ENCODE measurements at regions not wholly inside any gene's neighbourhood (a gene's known extent, or its start where the extent isn't known, plus 50 kb on each side); places are given as distances from the start of the nearest gene placed in this dataset.

GRCh38 chrX:69279234-69279633, 114.0 kb upstream of the PJA1 start:
- Histone ChIP-seq H3K79me2 (ENCODE audit: control insufficient read depth, low read length) (no peaks in the 10 kb centered on the region), H3K4me2 (ENCODE audit: low read length) (no peak overlapping the region), H3K36me3 (ENCODE audit: control insufficient read depth, low read length) (no peaks in the 10 kb centered on the region), H3F3A (ENCODE audit: control insufficient read depth, insufficient read depth) (no peaks in the 10 kb centered on the region), H3K9me3 (ENCODE audit: control insufficient read depth, insufficient read depth, low read length) (no peaks in the 10 kb centered on the region), H3K4me3 (ENCODE audit: low read length) (no peak overlapping the region), H3K27me3 (ENCODE audit: control insufficient read depth, low read length) (no peaks in the 10 kb centered on the region), H3K27ac (ENCODE audit: low read depth, low read length) (no peak overlapping the region), H3K9me2 (replicated peaks; ENCODE audit: control insufficient read depth, low read length) (no peaks in the 10 kb centered on the region), H3K4me1 (ENCODE audit: control insufficient read depth, low read length) (no peaks in the 10 kb centered on the region), H4K20me1 (ENCODE audit: control insufficient read depth, insufficient read depth, low read depth, low read length) (no peaks in the 10 kb centered on the region)
- TF ChIP-seq CTCF (IDR thresholded peaks at IDR 0.05; ENCODE audit: low read depth, low read length, poor library complexity, severe bottlenecking) (no peak), EZH2phosphoT487 (IDR thresholded peaks at IDR 0.05; ENCODE audit: borderline replicate concordance, low read length) (no peak)

- Histone ChIP-seq H3K27ac (ENCODE audit: low read depth, low read length) (no peak overlapping the region), H3K9me3 (ENCODE audit: control insufficient read depth, insufficient read depth, low read length) (no peaks in the 10 kb centered on the region), H3K4me1 (ENCODE audit: control insufficient read depth, low read length) (no peaks in the 10 kb centered on the region), H3K79me2 (ENCODE audit: control insufficient read depth, low read length) (no peaks in the 10 kb centered on the region), H3K4me2 (ENCODE audit: low read length) (no peak overlapping the region), H3K4me3 (ENCODE audit: low read length) (no peak overlapping the region), H3F3A (ENCODE audit: control insufficient read depth, insufficient read depth) (no peaks in the 10 kb centered on the region), H3K9me2 (replicated peaks; ENCODE audit: control insufficient read depth, low read length) (no peaks in the 10 kb centered on the region), H3K36me3 (ENCODE audit: control insufficient read depth, low read length) (no peaks in the 10 kb centered on the region), H4K20me1 (ENCODE audit: control insufficient read depth, insufficient read depth, low read depth, low read length) (no peaks in the 10 kb centered on the region), H3K27me3 (ENCODE audit: control insufficient read depth, low read length) (no peaks in the 10 kb centered on the region)
- TF ChIP-seq CTCF (IDR thresholded peaks at IDR 0.05; ENCODE audit: low read depth, low read length, poor library complexity, severe bottlenecking) (no peak), EZH2phosphoT487 (IDR thresholded peaks at IDR 0.05; ENCODE audit: borderline replicate concordance, low read length) (no peak)
These were observed 112.9 kb upstream of the PJA1 start for GRCh38 chrX:69278031-69278687.

- Histone ChIP-seq H4K20me1 (ENCODE audit: control insufficient read depth, insufficient read depth, low read depth, low read length) (no peaks in the 10 kb centered on the region), H3K79me2 (ENCODE audit: control insufficient read depth, low read length) (no peaks in the 10 kb centered on the region), H3K9me3 (ENCODE audit: control insufficient read depth, insufficient read depth, low read length) (no peaks in the 10 kb centered on the region), H3K36me3 (ENCODE audit: control insufficient read depth, low read length) (no peaks in the 10 kb centered on the region), H3K9me2 (replicated peaks; ENCODE audit: control insufficient read depth, low read length) (no peaks in the 10 kb centered on the region), H3K27me3 (ENCODE audit: control insufficient read depth, low read length) (no peaks in the 10 kb centered on the region), H3K4me1 (ENCODE audit: control insufficient read depth, low read length) (no peaks in the 10 kb centered on the region), H3K4me3 (ENCODE audit: low read length) (no peak overlapping the region), H3K27ac (ENCODE audit: low read depth, low read length) (no peak overlapping the region), H3K4me2 (ENCODE audit: low read length) (no peak overlapping the region), H3F3A (ENCODE audit: control insufficient read depth, insufficient read depth) (no peaks in the 10 kb centered on the region)
- TF ChIP-seq CTCF (IDR thresholded peaks at IDR 0.05; ENCODE audit: low read depth, low read length, poor library complexity, severe bottlenecking) (no peak), EZH2phosphoT487 (IDR thresholded peaks at IDR 0.05; ENCODE audit: borderline replicate concordance, low read length) (no peak)
These were observed 112.2 kb upstream of the PJA1 start for GRCh38 chrX:69277369-69277990.

Measured in DOHH2 (cell line).